NCI-H146 treated with DMSO at 0.1 percent for 48 hours (cell line): ENCODE measurements at regions not wholly inside any gene's neighbourhood (a gene's known extent, or its start where the extent isn't known, plus 50 kb on each side); places are given as distances from the start of the nearest gene placed in this dataset.
A peak's percentile ranks its signal among the peaks of the same experiment; 100 is the strongest.
"Not testable (repeated sequence)": the region's sequence is repeated elsewhere in the genome, so short reads cannot be mapped to it uniquely, and the experiment has no call there.

Source experiments
- DNase-seq: peaks from one replicate; lab custom pipeline; 2025; ENCODE audit not compliant: unreplicated experiment; lab: John Stamatoyannopoulos, UW

- DNase-seq: no peak
These were observed 178.0 kb downstream of the SYK start for GRCh38 chr9:90979639-90980038.

- no peak for DNase-seq
These were observed 180.1 kb downstream of the SYK start for GRCh38 chr9:90981726-90982125.

GRCh38 chr9:90983394-90983793 lies 181.8 kb downstream of the SYK start:
- DNase-seq: no peak

- DNase-seq: no peak
These were observed 184.0 kb downstream of the SYK start for GRCh38 chr9:90985631-90986030.

- DNase-seq: no peak
These were observed 184.5 kb downstream of the SYK start for GRCh38 chr9:90986161-90986560.

GRCh38 chr9:90987566-90987965 lies 185.9 kb downstream of the SYK start:
- DNase-seq: no peak

GRCh38 chr9:90988318-90988717 lies 186.7 kb downstream of the SYK start:
- DNase-seq: no peak

GRCh38 chr9:90991953-90992352 lies 190.3 kb downstream of the SYK start:
- no peak for DNase-seq

- DNase-seq: no peak
These were observed 193.9 kb downstream of the SYK start for GRCh38 chr9:90995516-90995915.

- no peak for DNase-seq
These were observed 194.8 kb downstream of the SYK start for GRCh38 chr9:90996154-90997065.

GRCh38 chr9:90998573-90998972 lies 197.0 kb downstream of the SYK start:
- no peak for DNase-seq

GRCh38 chr9:90999425-91000397 lies 198.1 kb downstream of the SYK start:
- peak; percentile 16 for DNase-seq

GRCh38 chr9:91001146-91001611 lies 199.6 kb downstream of the SYK start:
- DNase-seq: peak; percentile 59

GRCh38 chr9:91004484-91004883 lies 202.9 kb downstream of the SYK start:
- no peak for DNase-seq

GRCh38 chr9:91004992-91005391 lies 203.4 kb downstream of the SYK start:
- no peak for DNase-seq

GRCh38 chr9:91006046-91006445 lies 204.4 kb downstream of the SYK start:
- DNase-seq: no peak

- no peak for DNase-seq
These were observed 206.9 kb downstream of the SYK start for GRCh38 chr9:91008568-91008967.

GRCh38 chr9:91011891-91012290 lies 210.3 kb downstream of the SYK start:
- no peak for DNase-seq

- no peak for DNase-seq
These were observed 211.6 kb downstream of the SYK start for GRCh38 chr9:91012933-91013841.

- no peak for DNase-seq
These were observed 215.6 kb downstream of the SYK start for GRCh38 chr9:91017245-91017644.

- not testable (repeated sequence) for DNase-seq
These were observed 218.3 kb downstream of the SYK start for GRCh38 chr9:91019871-91020270.
